Suprapubic skin (tissue), 4 donors: ENCODE measurements at regions not wholly inside any gene's neighbourhood (a gene's known extent, or its start where the extent isn't known, plus 50 kb on each side); places are given as distances from the start of the nearest gene placed in this dataset.

Experiments
- EP300 ChIP-seq: sonication (generic); formaldehyde crosslinking; IDR thresholded peaks from one replicate; pipeline ENCODE4 v1.6.1; 2017; ENCODE audit warnings: antibody characterized with exemption
- POLR2A ChIP-seq, 2 donors: fragments of 450-650 bp; IDR thresholded peaks; one replicate each; pipeline ENCODE4 v1.6.1; 2017; ENCODE audit warnings: antibody characterized with exemption in 2 of 2, mild to moderate bottlenecking in 2 of 2, moderate library complexity in 2 of 2
- POLR2AphosphoS5 ChIP-seq, 3 donors: sonication (generic); formaldehyde crosslinking; IDR thresholded peaks; one replicate each; pipeline ENCODE4 v1.6.1; 2017; ENCODE audit warnings: antibody characterized with exemption in 3 of 3
- TF ChIP-seq, protein P1 (sequence below), 2 donors: fragments of 200-600 bp in 1 of 2; fragments of 450-650 bp in 1 of 2; sonication (generic) in 1 of 2; IDR thresholded peaks; one replicate each; pipeline ENCODE4 v1.5.1; 2016 to 2019; ENCODE audit warnings: antibody characterized with exemption in 2 of 2, mild to moderate bottlenecking in 1 of 2, moderate library complexity in 1 of 2

DNA sequence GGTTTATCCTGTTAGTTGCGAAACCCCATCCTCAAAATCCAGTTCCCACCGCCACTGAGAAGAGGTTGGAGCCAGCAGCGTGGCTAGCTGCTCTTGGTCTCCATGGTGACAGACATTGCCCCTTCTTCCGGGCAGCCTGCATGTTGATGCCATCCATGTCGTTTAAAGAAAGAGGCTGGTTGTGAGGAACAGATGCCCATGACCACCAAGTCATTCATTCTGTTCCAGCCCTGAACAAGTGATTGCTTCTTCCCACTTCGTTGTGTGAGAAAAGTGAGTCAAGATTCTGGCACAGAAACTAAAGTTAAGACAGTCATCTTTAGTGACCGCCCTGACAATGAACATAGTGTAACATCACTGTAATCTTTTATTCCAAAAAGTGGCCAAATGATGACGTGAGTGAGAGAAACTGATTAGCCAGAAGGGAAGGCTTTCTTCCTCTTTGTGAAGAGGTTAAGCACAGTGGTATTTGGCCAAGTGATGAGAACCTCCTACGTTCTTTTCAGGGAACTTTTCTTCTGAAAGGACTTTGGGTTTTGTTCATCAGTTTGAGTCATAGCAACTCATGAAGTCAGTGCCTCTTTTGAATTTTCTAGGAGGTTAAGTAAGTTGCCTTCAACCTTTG, 272.5 kb downstream of the GALR1 start:
- TF ChIP-seq, protein P1, sequence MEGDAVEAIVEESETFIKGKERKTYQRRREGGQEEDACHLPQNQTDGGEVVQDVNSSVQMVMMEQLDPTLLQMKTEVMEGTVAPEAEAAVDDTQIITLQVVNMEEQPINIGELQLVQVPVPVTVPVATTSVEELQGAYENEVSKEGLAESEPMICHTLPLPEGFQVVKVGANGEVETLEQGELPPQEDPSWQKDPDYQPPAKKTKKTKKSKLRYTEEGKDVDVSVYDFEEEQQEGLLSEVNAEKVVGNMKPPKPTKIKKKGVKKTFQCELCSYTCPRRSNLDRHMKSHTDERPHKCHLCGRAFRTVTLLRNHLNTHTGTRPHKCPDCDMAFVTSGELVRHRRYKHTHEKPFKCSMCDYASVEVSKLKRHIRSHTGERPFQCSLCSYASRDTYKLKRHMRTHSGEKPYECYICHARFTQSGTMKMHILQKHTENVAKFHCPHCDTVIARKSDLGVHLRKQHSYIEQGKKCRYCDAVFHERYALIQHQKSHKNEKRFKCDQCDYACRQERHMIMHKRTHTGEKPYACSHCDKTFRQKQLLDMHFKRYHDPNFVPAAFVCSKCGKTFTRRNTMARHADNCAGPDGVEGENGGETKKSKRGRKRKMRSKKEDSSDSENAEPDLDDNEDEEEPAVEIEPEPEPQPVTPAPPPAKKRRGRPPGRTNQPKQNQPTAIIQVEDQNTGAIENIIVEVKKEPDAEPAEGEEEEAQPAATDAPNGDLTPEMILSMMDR (IDR thresholded peaks at IDR 0.05): no peak
- TF ChIP-seq POLR2A (IDR thresholded peaks at IDR 0.05) (no peak), POLR2AphosphoS5 (IDR thresholded peaks at IDR 0.05) (no peak), EP300 (no peak)
